Medulla oblongata (tissue), 1 donor: ENCODE measurements at regions not wholly inside any gene's neighbourhood (a gene's known extent, or its start where the extent isn't known, plus 50 kb on each side); places are given as distances from the start of the nearest gene placed in this dataset.
"Not testable (repeated sequence)": the region's sequence is repeated elsewhere in the genome, so short reads cannot be mapped to it uniquely, and the experiment has no call there.

Experiments
- DNase-seq: peaks from one replicate; pipeline ENCODE4 v3.0.0-alpha.2; 2015; ENCODE audit errors: extremely low spot score

DNA sequence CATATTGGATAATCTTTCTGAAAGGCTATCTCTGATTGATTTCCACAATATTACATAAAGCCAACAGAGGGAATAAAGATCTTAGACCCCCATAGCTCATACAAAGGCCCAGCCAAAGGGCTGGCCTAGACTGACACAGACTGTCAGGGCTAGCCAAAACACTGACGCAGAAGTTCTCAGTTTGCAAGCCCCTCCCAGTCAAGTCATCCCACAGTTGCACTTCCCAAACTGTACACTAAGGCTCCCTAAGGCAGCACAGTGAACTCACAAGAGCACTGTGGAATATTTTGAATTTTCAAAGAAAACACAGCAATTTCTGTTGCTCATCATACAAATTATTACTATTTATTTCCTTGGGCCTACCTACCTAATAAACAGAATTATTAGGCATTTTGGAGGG, 244.9 kb downstream of the SP3 start:
- no peak for DNase-seq

DNA sequence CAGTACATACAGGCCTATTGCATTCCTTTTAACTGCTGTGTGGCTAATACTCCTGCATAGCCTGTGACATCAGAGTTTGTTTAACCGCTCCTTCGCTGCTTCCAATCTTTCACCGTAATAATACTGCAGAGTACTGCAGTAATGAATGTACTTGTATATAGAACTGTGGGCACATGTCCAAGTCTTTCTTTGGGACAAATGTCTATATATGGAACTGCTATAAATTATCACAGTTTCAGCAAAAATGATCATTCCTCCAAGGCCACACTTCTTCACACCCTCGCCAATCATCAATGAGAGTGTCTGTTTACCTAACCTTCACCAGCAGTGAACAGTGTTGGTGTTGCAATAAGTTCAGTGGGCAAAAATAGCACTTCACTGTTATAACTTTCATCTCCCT, 230.4 kb downstream of the SP3 start:
- DNase-seq = no peak

- not testable (repeated sequence) for DNase-seq
Observed at GRCh38 chr2:173737954-173738575, 227.1 kb downstream of the SP3 start.

GRCh38 chr2:173739006-173739405, 226.2 kb downstream of the SP3 start:
- no peak for DNase-seq

GRCh38 chr2:173740639-173741038, 224.5 kb downstream of the SP3 start:
- DNase-seq = no peak

DNA sequence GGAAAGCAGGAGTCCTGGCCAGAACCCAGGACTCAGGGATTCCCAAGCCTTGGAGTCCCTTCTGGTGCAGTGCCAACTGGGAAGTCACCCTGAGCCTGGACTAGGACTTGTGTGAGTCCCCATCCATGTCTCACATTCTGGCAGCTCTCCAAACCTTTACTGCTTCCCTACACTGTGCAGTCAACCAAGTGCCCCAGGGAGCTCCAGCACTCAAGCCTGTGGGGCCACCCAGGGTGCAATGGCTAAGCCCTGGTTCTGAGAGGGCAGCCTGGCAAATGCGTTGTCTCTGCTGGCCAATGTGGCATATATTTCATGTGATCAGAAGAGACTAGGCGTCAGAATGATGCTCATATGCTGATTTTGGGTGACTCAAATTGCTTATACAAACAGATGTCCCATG, 223.4 kb downstream of the SP3 start:
- no peak for DNase-seq

GRCh38 chr2:173747035-173747434, 218.1 kb downstream of the SP3 start:
- DNase-seq = no peak

DNA sequence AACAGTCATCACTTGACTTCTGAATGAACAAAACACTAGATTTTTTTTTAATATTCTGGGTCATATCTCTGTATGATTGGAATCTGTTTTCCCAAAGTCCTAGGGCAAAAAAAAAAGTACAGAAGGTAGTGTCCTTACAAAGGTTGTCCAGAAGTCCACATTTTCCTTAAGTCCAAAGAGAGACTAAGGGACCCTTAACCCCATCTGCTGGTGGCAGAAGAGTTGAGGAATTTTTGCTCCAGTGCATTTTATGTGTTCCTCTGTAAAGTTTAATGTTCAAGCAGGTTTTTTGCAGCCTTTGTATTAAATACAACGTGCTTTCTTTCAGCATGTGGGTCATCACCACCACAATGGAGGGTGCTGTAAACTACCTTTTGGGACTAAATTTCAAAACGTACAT, 215.9 kb downstream of the SP3 start:
- no peak for DNase-seq

DNA sequence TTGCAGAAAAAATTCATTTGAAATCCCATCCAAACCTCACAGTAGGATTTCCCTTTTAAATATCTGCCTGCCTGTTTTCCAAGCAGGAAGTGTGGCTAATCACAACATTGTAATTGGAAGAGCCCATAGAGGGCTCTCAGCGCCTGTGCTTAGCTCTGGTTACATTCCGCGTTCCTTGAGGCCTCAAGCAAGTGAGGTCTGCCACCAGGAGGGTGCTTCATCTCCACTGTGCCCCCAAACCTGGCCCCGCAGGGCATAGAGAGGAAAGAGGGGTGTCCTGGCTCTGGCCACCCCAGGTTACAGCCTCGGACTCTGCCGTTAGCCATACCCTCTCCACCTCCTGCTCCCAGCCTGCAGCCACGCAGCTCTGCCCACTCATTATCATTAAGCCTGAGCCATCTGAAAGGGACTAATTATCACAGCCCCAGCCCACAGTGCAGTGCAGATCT, 214.8 kb downstream of the SP3 start:
- peak; percentile 22 for DNase-seq

GRCh38 chr2:173750831-173751230, 214.3 kb downstream of the SP3 start:
- no peak for DNase-seq

- no peak for DNase-seq
Observed at GRCh38 chr2:173751245-173751975, 213.8 kb downstream of the SP3 start.

DNA sequence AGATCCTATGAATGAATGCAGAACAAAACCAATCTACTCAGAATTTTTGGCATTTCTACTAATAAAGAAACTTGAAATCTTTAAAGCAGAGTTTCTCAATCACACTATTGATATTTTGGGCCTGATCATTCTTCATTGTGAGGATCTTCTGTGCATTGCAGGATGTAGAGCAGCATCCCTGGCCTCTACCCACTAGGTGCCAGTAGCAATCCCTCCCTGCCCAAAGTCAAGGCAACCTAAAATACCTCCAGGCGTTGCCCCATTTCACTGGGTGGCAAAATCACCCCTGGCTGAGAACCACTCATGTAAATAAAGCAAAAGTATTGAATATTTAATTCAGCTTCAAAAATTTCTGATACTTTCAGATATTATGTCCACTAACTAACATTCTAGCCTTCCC, 213.0 kb downstream of the SP3 start:
- DNase-seq = no peak

DNA sequence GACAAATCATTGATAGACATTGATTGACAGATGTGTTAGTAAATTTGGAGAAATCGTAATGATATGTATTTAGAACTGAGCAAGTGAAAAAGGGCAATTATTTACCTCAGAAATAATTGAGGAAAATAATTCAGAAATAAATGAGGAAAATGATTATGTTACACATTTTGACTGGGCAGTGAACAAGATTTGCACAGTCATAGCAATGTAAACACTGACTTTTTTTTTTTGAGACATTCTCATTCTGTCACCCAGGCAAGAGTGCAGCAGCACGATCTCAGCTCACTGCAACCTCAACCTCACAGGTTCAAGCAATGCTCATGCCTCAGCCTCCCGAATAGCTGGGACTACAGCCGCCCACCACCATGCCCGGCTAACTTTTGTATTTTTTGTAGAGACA, 211.7 kb downstream of the SP3 start:
- no peak for DNase-seq

DNA sequence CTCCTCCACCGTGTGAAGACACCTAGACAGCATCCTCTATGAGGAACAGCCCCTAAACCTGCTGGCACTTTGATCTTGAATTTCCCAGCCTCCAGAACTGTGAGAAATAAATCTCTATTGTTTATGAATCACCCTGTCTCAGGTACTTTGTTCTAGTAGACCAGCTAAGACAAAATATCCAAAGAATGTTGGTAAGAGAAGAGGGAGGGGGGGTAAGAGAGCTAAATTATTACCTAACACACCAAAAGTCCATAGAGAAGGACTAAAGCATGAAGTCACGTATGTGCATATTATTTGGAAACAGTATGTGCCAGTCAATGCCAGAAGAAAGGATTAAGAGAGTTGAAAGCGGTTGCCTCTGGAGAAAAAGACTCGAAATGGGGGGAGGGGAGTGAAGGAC, 211.0 kb downstream of the SP3 start:
- DNase-seq = no peak

- DNase-seq = no peak
Observed at GRCh38 chr2:173754837-173755236, 210.3 kb downstream of the SP3 start.

DNA sequence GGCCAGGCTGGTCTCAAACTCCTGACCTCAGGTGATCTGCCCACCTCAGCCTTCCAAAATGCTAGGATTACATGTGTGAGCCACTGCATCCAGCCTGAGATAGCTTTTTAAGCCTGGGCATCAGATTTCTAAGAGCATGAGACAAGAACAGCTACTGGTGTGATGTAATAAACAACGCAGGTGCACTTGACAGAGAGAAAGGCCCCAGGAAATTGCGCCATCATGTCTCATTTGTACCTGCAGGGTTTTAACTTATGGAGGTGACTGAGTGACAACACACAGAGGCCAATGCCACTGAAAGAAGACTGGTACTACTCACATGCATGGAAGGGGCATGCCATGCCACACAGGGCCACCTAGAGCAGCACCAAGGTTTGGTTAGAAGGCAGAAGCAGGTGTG, 209.4 kb downstream of the SP3 start:
- no peak for DNase-seq

DNA sequence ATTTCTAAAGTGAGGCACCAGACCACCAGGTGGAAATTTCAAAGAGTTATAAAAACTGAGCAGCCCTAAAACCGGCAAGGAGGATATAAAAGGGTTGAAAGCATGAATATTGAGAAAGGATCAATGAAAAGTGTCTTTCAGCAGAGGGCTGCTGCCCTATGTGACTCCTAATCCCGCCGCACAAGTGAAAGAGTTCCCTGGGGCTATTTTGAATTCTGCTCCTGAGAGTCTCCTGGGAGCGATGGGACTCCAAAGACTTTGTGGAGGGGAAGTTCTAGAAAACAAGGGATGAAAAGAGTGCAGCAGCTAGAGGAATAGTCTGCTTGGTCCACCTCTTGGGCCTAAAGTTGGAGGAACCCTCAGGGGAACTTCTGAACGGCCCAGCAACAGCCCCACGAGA, 205.2 kb downstream of the SP3 start:
- DNase-seq = no peak

DNA sequence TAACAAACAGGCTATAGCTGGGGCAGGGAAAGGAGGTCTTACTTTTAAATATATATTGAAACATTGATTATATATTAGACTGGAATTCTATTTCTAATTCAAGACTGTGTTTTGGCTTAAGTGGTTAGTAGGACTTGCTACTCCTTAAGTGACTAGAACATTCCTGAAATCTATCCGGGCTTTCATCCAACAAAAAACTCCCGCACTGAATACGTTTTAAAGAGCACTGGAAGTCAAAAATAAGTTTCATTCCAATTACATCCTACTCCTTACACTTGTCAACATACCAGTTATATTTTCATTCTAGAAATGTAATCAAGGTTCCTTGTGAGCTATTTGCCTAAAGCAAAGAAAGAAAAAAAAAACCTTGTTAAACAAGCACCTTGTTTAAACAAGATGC, 204.6 kb downstream of the SP3 start:
- no peak for DNase-seq

GRCh38 chr2:173761603-173762119, 203.5 kb downstream of the SP3 start:
- DNase-seq = no peak

DNA sequence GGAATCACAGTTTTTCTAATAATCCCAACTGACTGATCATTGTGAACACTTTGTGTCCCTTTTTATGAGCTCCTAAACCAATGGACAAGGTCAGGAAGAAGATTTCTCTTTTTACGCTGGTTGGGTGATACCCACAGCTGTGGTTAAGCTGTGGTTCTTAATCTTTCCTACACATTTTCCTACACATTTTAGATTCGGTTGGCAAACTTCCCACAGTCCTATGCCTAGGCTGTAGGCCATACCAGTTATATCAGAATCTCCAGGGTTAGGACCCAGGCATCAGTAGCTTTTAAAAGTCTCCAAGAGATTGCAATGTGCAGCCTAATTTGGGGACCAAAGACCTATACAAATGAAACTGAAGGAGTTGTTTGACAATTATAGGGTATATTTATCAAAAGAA, 203.0 kb downstream of the SP3 start:
- DNase-seq = no peak

GRCh38 chr2:173762864-173763263, 202.3 kb downstream of the SP3 start:
- DNase-seq = no peak

DNA sequence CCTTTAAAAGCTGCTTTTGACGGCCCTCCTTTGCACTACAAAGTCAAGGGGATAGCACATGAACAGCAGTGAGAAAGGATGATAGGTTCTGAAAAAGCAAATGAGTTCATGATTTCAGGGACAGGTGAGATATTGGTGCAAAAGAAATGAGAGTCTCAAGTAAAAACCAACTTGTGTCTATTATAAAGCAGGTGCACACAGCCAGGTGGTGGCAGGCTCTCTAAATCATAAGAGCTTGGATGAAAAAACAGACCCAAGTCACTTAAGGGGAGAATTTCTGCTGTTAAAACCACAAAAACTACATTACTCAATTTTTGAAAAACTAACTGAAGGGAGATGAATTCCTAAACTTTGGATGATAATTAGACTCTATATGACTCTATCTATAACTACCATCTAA, 201.5 kb downstream of the SP3 start:
- no peak for DNase-seq

- DNase-seq = no peak
Observed at GRCh38 chr2:173764094-173764493, 201.1 kb downstream of the SP3 start.
